ENCODE measurements at regions not wholly inside any gene's neighbourhood (a gene's known extent, or its start where the extent isn't known, plus 50 kb on each side); places are given as distances from the start of the nearest gene placed in this dataset.

- TF ChIP-seq EZH2 (IDR thresholded peaks at IDR 0.05; ENCODE audit: low read depth, low read length, severe bottlenecking) (no peak), POLR2AphosphoS5 (IDR thresholded peaks at IDR 0.05; ENCODE audit: low read depth, low read length) (no peak), USF2 (IDR thresholded peaks at IDR 0.05; ENCODE audit: low read length) (no peak), CBX5 (IDR thresholded peaks at IDR 0.05; ENCODE audit: low read depth, low read length) (no peak), NRF1 (IDR thresholded peaks at IDR 0.05; ENCODE audit: low read depth, low read length) (no peak), CTCF (IDR thresholded peaks at IDR 0.05; ENCODE audit: control extremely low read depth in 1 of 3, insufficient read depth in 1 of 3, low read depth in 1 of 3, low read length in 3 of 3) (no peak)
These were observed 862.7 kb upstream of the MAP3K7 start for GRCh38 chr6:91449539-91449938.

All from H1 (cell line).